ENCODE measurements at regions not wholly inside any gene's neighbourhood (a gene's known extent, or its start where the extent isn't known, plus 50 kb on each side); places are given as distances from the start of the nearest gene placed in this dataset.
"Not testable (repeated sequence)": the region's sequence is repeated elsewhere in the genome, so short reads cannot be mapped to it uniquely, and the experiment has no call there.

GRCh38 chr11:25565846-25566245 is 766.1 kb upstream of the ANO3 start:
- H3K27ac ChIP-seq (ENCODE audit: low read depth in 1 of 2, low read length in 1 of 2): no peak overlapping the region
- no peak for ATAC-seq (ENCODE audit: insufficient read depth, low FRiP score)
- H3K27me3 ChIP-seq (ENCODE audit: control insufficient read depth in 3 of 3, insufficient read depth in 3 of 3, low read length in 2 of 3): no peaks in the 10 kb centered on the region
- no peak overlapping the region for H3K9ac ChIP-seq (ENCODE audit: insufficient read depth in 1 of 2, low read length in 2 of 2)
- H3K4me3 ChIP-seq: no peak overlapping the region
- TF ChIP-seq CTCF (IDR thresholded peaks at IDR 0.05; ENCODE audit: control extremely low read depth, extremely low read depth): no peak
- H3K9me3 ChIP-seq (ENCODE audit: control insufficient read depth in 4 of 4, insufficient read depth in 3 of 4, low read length in 3 of 4): no peaks in the 10 kb centered on the region
- no peak for DNase-seq
- H3K4me1 ChIP-seq (ENCODE audit: control insufficient read depth in 5 of 5, insufficient read depth in 5 of 5, low read length in 5 of 5): no peaks in the 10 kb centered on the region
- H3K36me3 ChIP-seq (ENCODE audit: control insufficient read depth in 4 of 4, insufficient read depth in 4 of 4, low read length in 4 of 4): no peaks in the 10 kb centered on the region

- H3K36me3 ChIP-seq (ENCODE audit: control insufficient read depth in 4 of 4, insufficient read depth in 4 of 4, low read length in 4 of 4): no peaks in the 10 kb centered on the region
- WGBS, 2 donors: 54 to 78% methylated on average over 5 of the region's 5 CpGs
- H3K9ac ChIP-seq (ENCODE audit: insufficient read depth in 1 of 2, low read length in 2 of 2): no peak overlapping the region
- H3K9me3 ChIP-seq (ENCODE audit: control insufficient read depth in 4 of 4, insufficient read depth in 3 of 4, low read length in 3 of 4): no peaks in the 10 kb centered on the region
- DNase-seq: peak in 1 of 3 donors; percentile 35
- TF ChIP-seq CTCF (IDR thresholded peaks at IDR 0.05; ENCODE audit: control extremely low read depth, extremely low read depth): no peak
- no peak overlapping the region for H3K4me3 ChIP-seq
- no peaks in the 10 kb centered on the region for H3K4me1 ChIP-seq (ENCODE audit: control insufficient read depth in 5 of 5, insufficient read depth in 5 of 5, low read length in 5 of 5)
- no peak overlapping the region for H3K27ac ChIP-seq (ENCODE audit: low read depth in 1 of 2, low read length in 1 of 2)
- H3K27me3 ChIP-seq (ENCODE audit: control insufficient read depth in 3 of 3, insufficient read depth in 3 of 3, low read length in 2 of 3): no peaks in the 10 kb centered on the region
- ATAC-seq (ENCODE audit: insufficient read depth, low FRiP score): peak; percentile 68
Measured at GRCh38 chr11:25566298-25567200, 765.4 kb upstream of the ANO3 start.

GRCh38 chr11:25576320-25576719 is 755.6 kb upstream of the ANO3 start:
- Histone ChIP-seq H3K4me1 (ENCODE audit: control insufficient read depth in 5 of 5, insufficient read depth in 5 of 5, low read length in 5 of 5) (no peaks in the 10 kb centered on the region), H3K4me3 (no peak overlapping the region), H3K9me3 (ENCODE audit: control insufficient read depth in 4 of 4, insufficient read depth in 3 of 4, low read length in 3 of 4) (no peaks in the 10 kb centered on the region), H3K9ac (ENCODE audit: insufficient read depth in 1 of 2, low read length in 2 of 2) (no peak overlapping the region), H3K36me3 (ENCODE audit: control insufficient read depth in 4 of 4, insufficient read depth in 4 of 4, low read length in 4 of 4) (no peaks in the 10 kb centered on the region), H3K27me3 (ENCODE audit: control insufficient read depth in 3 of 3, insufficient read depth in 3 of 3, low read length in 2 of 3) (no peaks in the 10 kb centered on the region), H3K27ac (ENCODE audit: low read depth in 1 of 2, low read length in 1 of 2) (no peak overlapping the region)
- ATAC-seq (ENCODE audit: insufficient read depth, low FRiP score) (no peak), DNase-seq (no peak)
- 65 to 92% methylated on average over 1 of the region's 1 CpG for WGBS, 2 donors
- no peak for TF ChIP-seq CTCF (IDR thresholded peaks at IDR 0.05; ENCODE audit: control extremely low read depth, extremely low read depth)

- ATAC-seq (ENCODE audit: insufficient read depth, low FRiP score): not testable (repeated sequence)
Measured at GRCh38 chr11:25579554-25579953, 752.4 kb upstream of the ANO3 start.

More at GRCh38 chr11:25579554-25579953, 752.4 kb upstream of the ANO3 start:
- not testable (repeated sequence) for H3K4me3 ChIP-seq; H3K27me3 ChIP-seq (ENCODE audit: control insufficient read depth in 3 of 3, insufficient read depth in 3 of 3, low read length in 2 of 3); DNase-seq; H3K36me3 ChIP-seq (ENCODE audit: control insufficient read depth in 4 of 4, insufficient read depth in 4 of 4, low read length in 4 of 4); H3K27ac ChIP-seq (ENCODE audit: low read depth in 1 of 2, low read length in 1 of 2); H3K9me3 ChIP-seq (ENCODE audit: control insufficient read depth in 4 of 4, insufficient read depth in 3 of 4, low read length in 3 of 4); H3K4me1 ChIP-seq (ENCODE audit: control insufficient read depth in 5 of 5, insufficient read depth in 5 of 5, low read length in 5 of 5); H3K9ac ChIP-seq (ENCODE audit: insufficient read depth in 1 of 2, low read length in 2 of 2)
- 38 to 67% methylated on average over 2 of the region's 2 CpGs for WGBS, 2 donors
